SK-N-MC (cell line): ENCODE measurements at regions not wholly inside any gene's neighbourhood (a gene's known extent, or its start where the extent isn't known, plus 50 kb on each side); places are given as distances from the start of the nearest gene placed in this dataset.

Experiments
- DNase-seq: peaks from one replicate; pipeline ENCODE4 v3.0.0-alpha.2; 2011; ENCODE audit warnings: low read depth, low spot score
- H3K27ac ChIP-seq: fragments of 200-600 bp; sonication (generic); 2 replicates; pipeline ENCODE4 v1.5.1; 2016; ENCODE audit warnings: mixed run types
- H3K36me3 ChIP-seq: fragments of 200-600 bp; sonication (generic); 2 replicates; pipeline ENCODE4 v1.6.1; 2017; ENCODE audit warnings: antibody characterized with exemption, low read length, mixed read lengths; ENCODE audit not compliant: insufficient read depth
- H3K4me3 ChIP-seq: fragments of 200-600 bp; sonication (generic); 2 replicates; pipeline ENCODE4 v1.5.1; 2016
- H3K9ac ChIP-seq: fragments of 200-600 bp; sonication (generic); 2 replicates; pipeline ENCODE4 v1.8.0; 2017; ENCODE audit warnings: mixed run types, mixed read lengths; ENCODE audit not compliant: insufficient read length
- H3K9me3 ChIP-seq: fragments of 200-600 bp; sonication (generic); 2 replicates; pipeline ENCODE4 v1.6.1; 2017; ENCODE audit warnings: low read depth, mild to moderate bottlenecking, antibody characterized with exemption, low read length, moderate library complexity, mixed read lengths
- EZH2 ChIP-seq: fragments of 200-600 bp; sonication (generic); IDR thresholded peaks from one replicate; pipeline ENCODE4 v1.6.1; 2017; ENCODE audit warnings: antibody characterized with exemption
- FOXP2 ChIP-seq: optimal IDR thresholded peaks from 2 replicates; pipeline ENCODE3; 2011; ENCODE audit warnings: mild to moderate bottlenecking, moderate library complexity; ENCODE audit not compliant: insufficient read depth; ENCODE audit errors: extremely low read length, control extremely low read depth
- POLR2AphosphoS5 ChIP-seq: IDR thresholded peaks from 2 replicates; pipeline ENCODE4 v1.6.1; 2012; ENCODE audit warnings: mild to moderate bottlenecking, low read depth, low read length, borderline replicate concordance

DNA sequence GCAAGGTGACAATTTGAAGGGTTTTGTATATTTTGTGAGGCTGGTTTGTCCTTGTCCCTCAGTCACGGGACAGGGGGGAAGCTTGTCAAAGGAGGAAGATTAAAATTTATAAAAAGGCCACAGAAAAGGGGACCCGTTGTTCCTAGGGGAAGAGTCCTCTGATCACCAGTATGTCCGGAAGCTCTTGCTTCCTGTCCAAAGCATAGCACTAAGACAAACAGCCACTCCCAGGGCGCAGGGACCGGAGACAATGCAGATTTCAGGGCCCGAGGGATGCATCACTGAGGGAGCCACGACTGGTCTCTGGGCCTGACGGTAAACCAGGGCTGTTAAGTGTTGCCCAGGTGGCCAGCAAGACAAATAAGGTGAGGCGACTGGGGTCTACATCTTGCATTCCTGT lies 95.2 kb downstream of the MAF start:
- no peak for DNase-seq
- H3K9me3 ChIP-seq = no peaks in the 10 kb centered on the region
- no peaks in the 10 kb centered on the region for H3K36me3 ChIP-seq
- H3K27ac ChIP-seq = no peak overlapping the region
- TF ChIP-seq EZH2 (no peak), POLR2AphosphoS5 (no peak), FOXP2 (no peak)
- H3K4me3 ChIP-seq = no peak overlapping the region
- no peak overlapping the region for H3K9ac ChIP-seq

- no peak for TF ChIP-seq EZH2
- TF ChIP-seq POLR2AphosphoS5 = no peak
- no peak for TF ChIP-seq FOXP2
- H3K9me3 ChIP-seq = no peaks in the 10 kb centered on the region
- no peak overlapping the region for H3K4me3 ChIP-seq
- no peaks in the 10 kb centered on the region for H3K36me3 ChIP-seq
- no peak overlapping the region for H3K27ac ChIP-seq
- H3K9ac ChIP-seq = no peak overlapping the region
- no peak for DNase-seq
Observed at GRCh38 chr16:79503511-79503910, 97.0 kb downstream of the MAF start.

GRCh38 chr16:79501446-79501845 lies 99.1 kb downstream of the MAF start:
- Histone ChIP-seq H3K4me3 (no peak overlapping the region), H3K9ac (no peak overlapping the region), H3K27ac (no peak overlapping the region), H3K36me3 (no peaks in the 10 kb centered on the region), H3K9me3 (no peaks in the 10 kb centered on the region)
- no peak for TF ChIP-seq EZH2
- no peak for TF ChIP-seq POLR2AphosphoS5
- no peak for TF ChIP-seq FOXP2
- no peak for DNase-seq

GRCh38 chr16:79500866-79501265 lies 99.7 kb downstream of the MAF start:
- Histone ChIP-seq H3K9me3 (no peaks in the 10 kb centered on the region), H3K36me3 (no peaks in the 10 kb centered on the region), H3K9ac (no peak overlapping the region), H3K27ac (no peak overlapping the region), H3K4me3 (no peak overlapping the region)
- no peak for TF ChIP-seq FOXP2
- no peak for TF ChIP-seq POLR2AphosphoS5
- TF ChIP-seq EZH2 = no peak
- DNase-seq = no peak

GRCh38 chr16:79500286-79500685 lies 100.3 kb downstream of the MAF start:
- Histone ChIP-seq H3K27ac (no peak overlapping the region), H3K36me3 (no peaks in the 10 kb centered on the region), H3K9ac (no peak overlapping the region), H3K9me3 (no peaks in the 10 kb centered on the region), H3K4me3 (no peak overlapping the region)
- TF ChIP-seq POLR2AphosphoS5 (no peak), EZH2 (no peak), FOXP2 (no peak)
- DNase-seq = no peak

GRCh38 chr16:79498928-79499327 lies 101.6 kb downstream of the MAF start:
- Histone ChIP-seq H3K4me3 (no peak overlapping the region), H3K36me3 (no peaks in the 10 kb centered on the region), H3K9me3 (no peaks in the 10 kb centered on the region), H3K27ac (no peak overlapping the region), H3K9ac (no peak overlapping the region)
- no peak for TF ChIP-seq POLR2AphosphoS5
- TF ChIP-seq EZH2 = no peak
- no peak for DNase-seq

DNA sequence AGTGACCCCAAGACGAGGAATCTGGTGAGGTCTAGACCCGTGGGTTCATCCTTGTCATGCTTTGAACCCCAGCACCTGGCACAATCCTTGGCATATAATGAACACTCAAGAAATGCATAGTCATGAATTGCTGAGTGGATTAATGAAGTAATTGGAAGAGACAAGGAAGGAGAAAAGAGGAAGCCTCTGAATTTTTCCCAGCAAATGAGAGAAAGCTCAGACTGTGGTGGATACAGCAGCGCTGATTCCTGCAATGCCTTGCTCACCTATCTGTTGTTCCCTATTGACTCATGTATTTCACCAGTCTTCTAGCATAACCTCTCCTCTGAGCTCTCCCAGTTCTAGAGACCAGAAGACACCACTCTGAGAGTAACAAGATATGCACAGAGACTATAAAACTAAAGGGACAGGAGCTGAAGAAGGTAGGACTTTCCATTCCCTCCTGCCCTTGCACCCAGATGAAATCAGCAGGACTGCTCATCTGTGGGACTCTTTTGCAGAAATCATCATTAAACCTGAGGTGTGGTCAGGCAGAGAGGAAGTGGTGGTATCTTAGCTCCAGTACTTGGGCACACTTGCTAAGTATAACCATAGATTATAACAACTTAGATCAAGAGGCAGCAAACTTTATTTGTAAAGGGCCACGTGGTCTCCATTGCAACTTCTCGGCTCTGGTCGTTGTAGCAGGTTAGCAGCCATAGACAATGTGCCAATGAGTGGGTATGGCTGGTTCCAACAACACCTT lies 102.8 kb downstream of the MAF start:
- no peak for DNase-seq
- TF ChIP-seq FOXP2 (no peak), EZH2 (no peak), POLR2AphosphoS5 (no peak)
- H3K9me3 ChIP-seq = no peaks in the 10 kb centered on the region
- no peak overlapping the region for H3K4me3 ChIP-seq
- no peak overlapping the region for H3K27ac ChIP-seq
- no peaks in the 10 kb centered on the region for H3K36me3 ChIP-seq
- H3K9ac ChIP-seq = no peak overlapping the region

- H3K36me3 ChIP-seq = no peaks in the 10 kb centered on the region
- H3K9ac ChIP-seq = no peak overlapping the region
- no peak overlapping the region for H3K27ac ChIP-seq
- H3K4me3 ChIP-seq = no peak overlapping the region
- TF ChIP-seq FOXP2 (no peak), POLR2AphosphoS5 (no peak), EZH2 (no peak)
- no peak for DNase-seq
- no peaks in the 10 kb centered on the region for H3K9me3 ChIP-seq
Observed at GRCh38 chr16:79493911-79494310, 106.6 kb downstream of the MAF start.

DNA sequence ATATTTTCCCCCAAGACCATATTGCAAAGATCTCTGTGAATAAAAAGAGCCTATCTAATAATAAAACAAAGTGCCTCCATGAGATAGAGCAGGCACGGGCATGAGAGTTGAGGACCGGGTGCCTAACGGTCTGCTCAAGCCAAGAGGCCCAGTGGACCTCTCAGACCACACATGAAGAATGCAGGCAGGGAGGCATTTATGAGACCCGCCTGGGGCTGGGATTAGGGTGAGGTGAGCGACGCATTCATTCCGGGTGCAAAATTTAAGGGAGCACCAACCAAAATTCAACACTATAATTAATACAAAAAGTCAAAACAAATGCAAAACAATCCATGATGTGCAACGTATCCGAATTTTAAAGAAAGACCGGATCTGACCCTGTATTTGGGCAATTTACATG lies 108.5 kb downstream of the MAF start:
- DNase-seq = no peak
- no peak for TF ChIP-seq FOXP2
- no peak for TF ChIP-seq POLR2AphosphoS5
- TF ChIP-seq EZH2 = no peak
- Histone ChIP-seq H3K4me3 (no peak overlapping the region), H3K27ac (no peak overlapping the region), H3K36me3 (no peaks in the 10 kb centered on the region), H3K9me3 (no peaks in the 10 kb centered on the region), H3K9ac (no peak overlapping the region)
